COLO668 (cell line): ENCODE measurements at regions not wholly inside any gene's neighbourhood (a gene's known extent, or its start where the extent isn't known, plus 50 kb on each side); places are given as distances from the start of the nearest gene placed in this dataset.

Experiments used
- DNase-seq: peaks from one replicate; lab custom pipeline; 2025; ENCODE audit not compliant: unreplicated experiment; lab: John Stamatoyannopoulos, UW

- DNase-seq = no peak
These were observed 254.6 kb upstream of the PIK3C3 start for GRCh38 chr18:41700416-41700815.

- DNase-seq = no peak
These were observed 259.6 kb upstream of the PIK3C3 start for GRCh38 chr18:41695441-41695840.

- DNase-seq = no peak
These were observed 262.0 kb upstream of the PIK3C3 start for GRCh38 chr18:41693008-41693407.

GRCh38 chr18:41690332-41691127, 264.5 kb upstream of the PIK3C3 start:
- no peak for DNase-seq

GRCh38 chr18:41687138-41687537, 267.9 kb upstream of the PIK3C3 start:
- peak; percentile 32 for DNase-seq

GRCh38 chr18:41681138-41681880, 273.7 kb upstream of the PIK3C3 start:
- no peak for DNase-seq

GRCh38 chr18:41674506-41674905, 280.5 kb upstream of the PIK3C3 start:
- no peak for DNase-seq

GRCh38 chr18:41666231-41666630, 288.8 kb upstream of the PIK3C3 start:
- DNase-seq = peak; percentile 48

- DNase-seq = no peak
These were observed 289.8 kb upstream of the PIK3C3 start for GRCh38 chr18:41665210-41665609.

- DNase-seq = no peak
These were observed 294.4 kb upstream of the PIK3C3 start for GRCh38 chr18:41660654-41661053.

- no peak for DNase-seq
These were observed 295.4 kb upstream of the PIK3C3 start for GRCh38 chr18:41659438-41660130.

- DNase-seq = no peak
These were observed 297.8 kb upstream of the PIK3C3 start for GRCh38 chr18:41657189-41657588.

- no peak for DNase-seq
These were observed 300.0 kb upstream of the PIK3C3 start for GRCh38 chr18:41655074-41655473.

- no peak for DNase-seq
These were observed 307.1 kb upstream of the PIK3C3 start for GRCh38 chr18:41647914-41648313.

- no peak for DNase-seq
These were observed 308.0 kb upstream of the PIK3C3 start for GRCh38 chr18:41646915-41647620.

- DNase-seq = peak; percentile 64
These were observed 309.3 kb upstream of the PIK3C3 start for GRCh38 chr18:41645589-41646360.

GRCh38 chr18:41644466-41644865, 310.6 kb upstream of the PIK3C3 start:
- no peak for DNase-seq

GRCh38 chr18:41643427-41643826, 311.6 kb upstream of the PIK3C3 start:
- DNase-seq = no peak

- no peak for DNase-seq
These were observed 312.3 kb upstream of the PIK3C3 start for GRCh38 chr18:41642756-41643155.

GRCh38 chr18:41639218-41639617, 315.8 kb upstream of the PIK3C3 start:
- no peak for DNase-seq
